Thoracic aorta (tissue), 2 donors: ENCODE measurements at regions not wholly inside any gene's neighbourhood (a gene's known extent, or its start where the extent isn't known, plus 50 kb on each side); places are given as distances from the start of the nearest gene placed in this dataset.

Source experiments
- ATAC-seq: fragments of 150-250 bp; one replicate; pipeline ENCODE4 v1.8.0; 2017; ENCODE audit warnings: low read depth; ENCODE audit not compliant: insufficient number of reproducible peaks, low FRiP score
- DNase-seq: peaks from one replicate; pipeline ENCODE4 v3.0.0-alpha.2; 2020; ENCODE audit warnings: low spot score
- H3K27ac ChIP-seq, 2 donors: fragments of 200-600 bp; sonication (generic); 1 replicate in 1 of 2; 2 replicates in 1 of 2; pipeline ENCODE4 v1.5.1; 2016; ENCODE audit warnings: mild to moderate bottlenecking in 2 of 2, moderate library complexity in 2 of 2
- H3K27me3 ChIP-seq: fragments of 200-600 bp; sonication (generic); replicated peaks from 2 replicates; pipeline ENCODE4 v1.6.0; 2016; ENCODE audit warnings: mild to moderate bottlenecking; ENCODE audit not compliant: insufficient read depth
- H3K36me3 ChIP-seq: fragments of 200-600 bp; sonication (generic); one replicate; pipeline ENCODE4 v1.5.1; 2016
- H3K4me1 ChIP-seq, 2 donors: fragments of 200-600 bp; sonication (generic); 1 replicate in 1 of 2; 2 replicates in 1 of 2; pipeline versions ENCODE4 v1.5.1 to v1.6.0; 2016; ENCODE audit warnings: low read depth in 2 of 2, mild to moderate bottlenecking in 1 of 2; ENCODE audit not compliant: control insufficient read depth in 1 of 2
- H3K4me3 ChIP-seq: fragments of 200-600 bp; sonication (generic); 2 replicates; pipeline ENCODE4 v1.5.1; 2016; ENCODE audit warnings: mild to moderate bottlenecking
- H3K9me3 ChIP-seq: fragments of 200-600 bp; sonication (generic); 2 replicates; pipeline ENCODE4 v1.5.1; 2016
- CTCF ChIP-seq: fragments of 200-600 bp; sonication (generic); IDR thresholded peaks from one replicate; pipeline ENCODE4 v1.5.1; 2019; ENCODE audit warnings: antibody characterized with exemption

- no peaks in the 10 kb centered on the region for H3K9me3 ChIP-seq
- no peak overlapping the region for H3K27ac ChIP-seq
- no peak overlapping the region for H3K4me3 ChIP-seq
- no peaks in the 10 kb centered on the region for H3K36me3 ChIP-seq
- H3K27me3 ChIP-seq: no peaks in the 10 kb centered on the region
- no peak for ATAC-seq
- H3K4me1 ChIP-seq: no peaks in the 10 kb centered on the region
- no peak for DNase-seq
- no peak for TF ChIP-seq CTCF
These were observed 148.5 kb upstream of the FBXO33 start for GRCh38 chr14:39580696-39581095.

- ATAC-seq: no peak
These were observed 144.5 kb upstream of the FBXO33 start for GRCh38 chr14:39576736-39577135.

GRCh38 chr14:39576258-39576657, 144.0 kb upstream of the FBXO33 start:
- Histone ChIP-seq H3K4me3 (no peak overlapping the region), H3K9me3 (peaks cover 5% of the 10 kb centered on the region), H3K36me3 (no peaks in the 10 kb centered on the region), H3K27me3 (no peaks in the 10 kb centered on the region), H3K4me1 (no peaks in the 10 kb centered on the region), H3K27ac (no peak overlapping the region)
- ATAC-seq (no peak), DNase-seq (no peak)
- no peak for TF ChIP-seq CTCF

More at GRCh38 chr14:39576736-39577135, 144.5 kb upstream of the FBXO33 start:
- Histone ChIP-seq H3K36me3 (no peaks in the 10 kb centered on the region), H3K4me3 (no peak overlapping the region), H3K27me3 (no peaks in the 10 kb centered on the region), H3K27ac (no peak overlapping the region), H3K9me3 (peaks cover 5% of the 10 kb centered on the region), H3K4me1 (no peaks in the 10 kb centered on the region)
- DNase-seq: no peak
- TF ChIP-seq CTCF: no peak

GRCh38 chr14:39568809-39569538, 136.7 kb upstream of the FBXO33 start:
- no peak for TF ChIP-seq CTCF
- no peak overlapping the region for H3K27ac ChIP-seq
- H3K4me1 ChIP-seq: peaks cover 0 to 7% of the 10 kb centered on the region in 2 donors
- H3K36me3 ChIP-seq: no peaks in the 10 kb centered on the region
- ATAC-seq: no peak
- no peaks in the 10 kb centered on the region for H3K9me3 ChIP-seq
- no peaks in the 10 kb centered on the region for H3K27me3 ChIP-seq
- DNase-seq: no peak
- no peak overlapping the region for H3K4me3 ChIP-seq

GRCh38 chr14:39566795-39567194, 134.6 kb upstream of the FBXO33 start:
- no peaks in the 10 kb centered on the region for H3K9me3 ChIP-seq
- no peaks in the 10 kb centered on the region for H3K27me3 ChIP-seq
- no peak overlapping the region for H3K27ac ChIP-seq
- TF ChIP-seq CTCF: no peak
- no peak for ATAC-seq
- peaks cover 0 to 12% of the 10 kb centered on the region in 2 donors for H3K4me1 ChIP-seq
- no peak for DNase-seq
- H3K36me3 ChIP-seq: no peaks in the 10 kb centered on the region
- H3K4me3 ChIP-seq: no peak overlapping the region
